IgD-negative memory B cell (primary cell): ENCODE measurements at regions not wholly inside any gene's neighbourhood (a gene's known extent, or its start where the extent isn't known, plus 50 kb on each side); places are given as distances from the start of the nearest gene placed in this dataset.
A peak's percentile ranks its signal among the peaks of the same experiment; 100 is the strongest.
"Not testable (repeated sequence)": the region's sequence is repeated elsewhere in the genome, so short reads cannot be mapped to it uniquely, and the experiment has no call there.

Experiments used
- H3K27ac Mint-ChIP-seq, 3 donors: one replicate each; pipeline ENCODE4 v1.8.0; 2020 to 2022; ENCODE audit warnings: mild to moderate bottlenecking in 3 of 3, mixed read lengths in 3 of 3, moderate library complexity in 1 of 3
- H3K27me3 Mint-ChIP-seq: one replicate; pipeline ENCODE4 v1.8.0; 2021; ENCODE audit warnings: mixed read lengths
- H3K36me3 Mint-ChIP-seq: one replicate; pipeline ENCODE4 v1.8.0; 2020; ENCODE audit warnings: mild to moderate bottlenecking, mixed read lengths
- H3K4me1 Mint-ChIP-seq, 3 donors: one replicate each; pipeline ENCODE4 v1.8.0; 2020 to 2022; ENCODE audit warnings: mixed read lengths in 3 of 3, mild to moderate bottlenecking in 1 of 3
- H3K4me3 Mint-ChIP-seq, 4 donors: one replicate each; pipeline ENCODE4 v1.8.0; 2020 to 2022; ENCODE audit warnings: mild to moderate bottlenecking in 4 of 4, mixed read lengths in 4 of 4, moderate library complexity in 3 of 4
- H3K9me3 Mint-ChIP-seq, 3 donors: one replicate each; pipeline ENCODE4 v1.8.0; 2020 to 2021; ENCODE audit warnings: mixed read lengths in 3 of 3, mild to moderate bottlenecking in 1 of 3

DNA sequence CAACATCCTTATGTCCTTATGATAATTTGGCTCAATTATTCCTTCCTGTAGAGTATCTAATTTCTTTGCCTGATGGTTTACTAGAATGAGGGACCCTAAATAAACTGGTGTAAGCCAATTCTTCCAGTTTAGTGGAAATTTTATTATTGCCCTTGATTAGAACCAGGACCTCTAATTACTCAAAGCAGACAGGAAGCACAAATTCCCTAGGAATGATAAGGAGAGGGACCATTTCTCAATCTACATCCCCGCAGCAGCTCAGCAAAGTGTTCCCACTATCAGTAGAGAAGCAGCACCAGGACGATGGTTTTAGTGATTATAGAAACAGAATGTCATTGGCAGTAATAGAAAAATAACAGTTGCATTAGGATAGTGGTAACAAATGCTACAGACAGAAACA is 97.1 kb downstream of the PLPPR4 start:
- no peaks in the 10 kb centered on the region for H3K4me1 Mint-ChIP-seq
- no peaks in the 10 kb centered on the region for H3K9me3 Mint-ChIP-seq
- H3K27ac Mint-ChIP-seq, result no peak overlapping the region
- no peak overlapping the region for H3K4me3 Mint-ChIP-seq
- no peaks in the 10 kb centered on the region for H3K36me3 Mint-ChIP-seq
- no peaks in the 10 kb centered on the region for H3K27me3 Mint-ChIP-seq

DNA sequence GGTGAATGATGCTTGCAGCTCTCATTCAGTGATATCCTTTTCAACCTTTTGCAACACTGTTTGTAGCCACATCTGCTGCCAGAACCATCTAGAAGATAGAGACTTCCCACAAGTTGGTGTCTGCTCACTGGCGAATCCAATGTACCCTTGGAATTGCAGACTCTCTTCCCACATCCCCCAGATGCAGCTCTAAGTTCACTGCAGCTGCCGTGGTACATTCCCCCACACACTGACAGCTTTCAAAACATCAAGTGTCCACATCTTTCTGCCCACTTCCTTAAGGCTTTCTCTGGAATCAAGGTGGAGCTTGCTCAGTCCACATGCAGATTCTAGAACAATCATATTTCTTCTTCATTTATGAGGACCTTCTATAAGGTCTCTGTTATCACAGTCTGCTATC is 99.2 kb downstream of the PLPPR4 start:
- H3K4me1 Mint-ChIP-seq, result no peaks in the 10 kb centered on the region
- H3K4me3 Mint-ChIP-seq, result no peak overlapping the region
- no peaks in the 10 kb centered on the region for H3K9me3 Mint-ChIP-seq
- H3K36me3 Mint-ChIP-seq, result no peaks in the 10 kb centered on the region
- no peak overlapping the region for H3K27ac Mint-ChIP-seq
- no peaks in the 10 kb centered on the region for H3K27me3 Mint-ChIP-seq

DNA sequence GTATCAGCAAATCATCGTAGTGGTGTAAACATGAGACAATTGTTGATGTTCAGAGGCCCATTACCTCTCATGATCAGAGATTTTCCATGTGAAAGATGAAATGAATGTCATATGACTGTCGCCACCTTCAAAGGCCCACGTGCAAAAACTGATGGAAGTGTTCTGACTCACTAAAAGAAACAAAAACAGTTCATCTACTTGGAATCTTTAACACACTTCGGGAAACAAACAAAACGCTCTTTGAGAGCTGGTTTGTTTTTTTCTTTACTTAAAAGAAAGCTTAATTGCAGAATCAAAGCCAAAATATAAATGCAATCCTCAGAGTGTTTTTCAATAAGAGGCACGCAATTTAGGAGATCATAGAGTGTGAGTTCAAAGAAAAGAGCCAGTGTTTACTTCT is 100.8 kb downstream of the PLPPR4 start:
- Mint-ChIP-seq H3K36me3 (no peaks in the 10 kb centered on the region), H3K27ac (no peak overlapping the region), H3K27me3 (no peaks in the 10 kb centered on the region), H3K4me3 (no peak overlapping the region), H3K9me3 (no peaks in the 10 kb centered on the region), H3K4me1 (no peaks in the 10 kb centered on the region)

DNA sequence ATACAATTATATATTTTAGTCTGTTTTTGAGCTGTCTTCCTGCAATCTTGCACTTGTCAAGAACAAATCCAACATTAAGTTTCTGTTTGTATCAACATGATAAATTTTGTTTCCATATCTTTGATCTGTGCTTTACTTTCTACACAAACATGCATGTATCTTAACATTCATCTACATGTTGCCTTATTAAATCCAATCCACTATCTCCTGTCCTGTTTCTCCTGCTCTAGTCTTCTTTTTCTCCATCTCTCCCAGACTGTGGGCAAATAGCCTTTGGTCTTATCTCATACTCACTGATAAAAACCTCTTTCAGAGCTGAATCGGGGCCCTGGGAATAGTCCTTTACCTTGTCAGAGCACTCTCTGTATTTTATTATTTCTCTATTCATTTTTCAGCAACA is 101.3 kb downstream of the PLPPR4 start:
- Mint-ChIP-seq H3K9me3 (no peaks in the 10 kb centered on the region), H3K27me3 (no peaks in the 10 kb centered on the region), H3K27ac (no peak overlapping the region), H3K4me3 (no peak overlapping the region), H3K4me1 (no peaks in the 10 kb centered on the region), H3K36me3 (no peaks in the 10 kb centered on the region)

DNA sequence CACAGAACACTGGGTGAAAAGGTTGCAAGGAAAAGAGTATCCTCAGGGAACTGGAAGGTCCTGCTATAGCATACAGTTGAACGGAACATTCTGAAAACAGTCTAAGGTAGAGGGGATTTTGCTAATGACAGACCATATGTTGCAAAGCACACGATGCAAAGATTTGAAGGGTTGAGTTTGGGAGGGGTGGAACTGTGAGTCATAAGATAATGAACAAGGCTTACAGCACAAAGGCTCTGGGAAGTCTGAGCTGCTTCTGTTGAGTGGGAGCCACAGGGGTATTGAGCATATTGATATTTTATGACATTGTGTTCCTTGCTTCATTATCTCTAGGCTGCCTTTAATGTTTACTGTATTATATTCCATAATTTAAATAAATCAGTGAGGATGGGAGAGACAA is 104.9 kb downstream of the PLPPR4 start:
- H3K27me3 Mint-ChIP-seq, result peaks cover 2% of the 10 kb centered on the region
- H3K27ac Mint-ChIP-seq, result no peak overlapping the region
- H3K9me3 Mint-ChIP-seq, result no peaks in the 10 kb centered on the region
- no peaks in the 10 kb centered on the region for H3K36me3 Mint-ChIP-seq
- H3K4me3 Mint-ChIP-seq, result no peak overlapping the region
- no peaks in the 10 kb centered on the region for H3K4me1 Mint-ChIP-seq

DNA sequence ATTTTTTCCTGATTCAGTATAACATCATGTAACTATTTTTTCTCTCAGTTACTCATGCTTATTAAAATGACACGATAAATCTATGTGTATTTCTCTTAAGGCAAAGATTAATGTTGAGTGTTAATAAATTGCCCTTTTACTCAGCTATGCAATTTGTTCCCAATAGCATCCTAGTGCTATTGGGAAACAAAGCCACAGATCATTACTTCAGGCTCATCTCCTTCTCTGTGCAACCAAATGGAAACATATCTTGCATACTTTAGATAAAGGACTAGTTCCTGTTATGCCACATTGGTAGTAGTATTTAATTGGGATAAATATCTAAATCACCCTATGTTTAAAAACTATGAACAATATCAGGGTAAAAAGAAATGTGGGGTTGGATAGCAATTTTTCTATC is 106.2 kb downstream of the PLPPR4 start:
- no peak overlapping the region for H3K27ac Mint-ChIP-seq
- H3K9me3 Mint-ChIP-seq, result no peaks in the 10 kb centered on the region
- H3K4me3 Mint-ChIP-seq, result no peak overlapping the region
- no peaks in the 10 kb centered on the region for H3K4me1 Mint-ChIP-seq
- peaks cover 3% of the 10 kb centered on the region for H3K27me3 Mint-ChIP-seq
- no peaks in the 10 kb centered on the region for H3K36me3 Mint-ChIP-seq

DNA sequence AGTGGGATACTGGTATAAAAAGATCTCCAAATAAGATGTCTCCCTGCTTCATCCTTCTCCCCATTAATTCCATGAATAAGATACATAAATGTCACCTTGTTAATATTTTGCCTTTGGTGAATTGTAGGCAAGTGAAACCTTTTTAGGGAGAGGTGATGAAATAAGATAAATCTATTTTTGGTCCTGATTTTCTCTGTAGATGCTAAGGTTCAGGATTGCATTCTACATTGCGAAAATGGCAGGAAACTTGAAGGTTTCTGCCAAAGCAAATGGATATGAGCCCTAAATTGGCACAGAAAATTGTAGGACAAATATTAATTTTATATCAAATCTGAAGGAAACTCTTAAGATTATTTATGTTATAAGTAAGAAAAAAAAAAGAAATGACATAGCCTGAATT is 107.1 kb downstream of the PLPPR4 start:
- peaks cover 3% of the 10 kb centered on the region for H3K27me3 Mint-ChIP-seq
- no peak overlapping the region for H3K4me3 Mint-ChIP-seq
- H3K4me1 Mint-ChIP-seq, result no peaks in the 10 kb centered on the region
- H3K36me3 Mint-ChIP-seq, result no peaks in the 10 kb centered on the region
- no peaks in the 10 kb centered on the region for H3K9me3 Mint-ChIP-seq
- H3K27ac Mint-ChIP-seq, result no peak overlapping the region

DNA sequence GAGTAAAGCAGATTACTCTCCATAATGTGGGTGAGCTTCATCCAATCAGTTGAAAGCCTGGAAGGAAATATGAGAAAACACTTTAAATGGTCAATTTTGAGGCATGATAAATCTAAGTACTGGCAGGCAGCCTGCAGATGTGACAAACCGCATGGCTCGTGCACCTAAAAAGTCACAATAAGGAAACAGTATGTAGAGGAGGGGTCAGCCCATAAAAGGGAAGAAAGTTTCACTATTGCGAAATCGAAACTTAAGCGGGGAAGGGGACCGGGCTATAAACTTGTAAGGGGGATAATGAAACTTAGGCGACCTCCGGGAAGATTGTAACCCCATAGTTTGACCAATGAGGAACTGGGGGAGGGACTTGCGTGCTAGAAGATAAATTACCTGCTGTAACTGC is 109.8 kb downstream of the PLPPR4 start:
- Mint-ChIP-seq H3K27ac (no peak overlapping the region), H3K4me1 (no peaks in the 10 kb centered on the region), H3K36me3 (no peaks in the 10 kb centered on the region), H3K4me3 (peak overlapping the region in 1 of 4 donors; percentile 51), H3K9me3 (peaks cover 0 to under 1% (median 0%) of the 10 kb centered on the region in 3 donors), H3K27me3 (peaks cover 3% of the 10 kb centered on the region)

DNA sequence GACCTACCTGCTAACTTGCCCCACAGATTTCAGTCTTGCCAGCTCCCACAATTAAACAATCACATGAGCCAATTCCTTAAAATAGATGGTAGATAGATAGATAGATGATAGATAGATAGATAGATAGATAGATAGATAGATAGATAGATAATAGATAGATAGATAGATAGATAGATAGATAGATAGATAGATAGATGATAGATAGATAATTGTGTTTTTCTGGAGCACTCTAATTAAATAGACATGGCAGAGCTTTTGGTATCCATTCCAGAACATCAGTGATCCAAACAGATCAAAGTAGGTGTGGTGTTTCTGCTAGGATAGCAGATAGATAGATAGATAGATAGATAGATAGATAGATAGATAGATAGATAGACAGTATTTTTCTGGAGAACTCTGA is 110.4 kb downstream of the PLPPR4 start:
- H3K4me3 Mint-ChIP-seq, H3K36me3 Mint-ChIP-seq, H3K27ac Mint-ChIP-seq, H3K4me1 Mint-ChIP-seq, H3K9me3 Mint-ChIP-seq, H3K27me3 Mint-ChIP-seq: not testable (repeated sequence)

DNA sequence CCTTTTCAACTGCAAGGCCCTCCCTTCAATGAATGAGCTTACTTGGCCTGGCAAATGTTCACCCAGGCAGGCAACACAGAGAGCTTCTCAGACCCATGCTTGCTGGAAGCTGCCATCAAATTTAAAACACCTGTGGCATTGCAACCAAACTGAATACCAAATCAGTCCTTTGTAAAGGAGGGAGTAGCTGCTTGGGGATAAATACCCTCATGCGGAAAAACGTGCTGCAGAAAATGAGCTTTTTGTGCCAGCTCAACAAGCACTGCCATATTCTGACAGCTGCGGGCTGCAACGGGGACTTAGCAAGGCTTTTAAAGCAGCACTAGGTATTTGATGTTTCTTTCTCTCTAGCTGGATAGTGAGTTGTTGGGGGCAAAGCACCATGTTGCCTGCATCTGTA is 119.7 kb downstream of the PLPPR4 start:
- H3K4me1 Mint-ChIP-seq, result no peaks in the 10 kb centered on the region
- H3K9me3 Mint-ChIP-seq, result peaks cover 0 to 3% (median 0%) of the 10 kb centered on the region in 3 donors
- no peak overlapping the region for H3K4me3 Mint-ChIP-seq
- no peaks in the 10 kb centered on the region for H3K27me3 Mint-ChIP-seq
- no peaks in the 10 kb centered on the region for H3K36me3 Mint-ChIP-seq
- H3K27ac Mint-ChIP-seq, result no peak overlapping the region

DNA sequence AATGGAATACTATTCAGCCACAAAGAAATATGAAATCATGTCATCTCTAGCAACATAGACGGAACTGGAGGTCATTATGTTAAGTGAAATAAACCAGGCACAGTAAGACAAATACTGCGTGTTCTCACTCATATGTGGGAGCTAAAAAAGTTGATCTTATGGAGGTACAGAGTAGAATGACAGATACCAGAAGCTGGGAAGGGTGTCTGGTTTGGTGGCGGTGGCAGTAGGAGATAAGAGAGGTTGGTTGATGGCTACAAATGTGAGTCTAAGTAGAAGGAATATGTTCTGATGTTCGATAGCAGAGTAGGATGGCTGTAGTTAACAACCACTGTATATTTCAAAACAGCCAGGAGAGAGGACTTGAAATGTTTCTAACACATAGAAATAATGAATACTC is 121.6 kb downstream of the PLPPR4 start:
- no peaks in the 10 kb centered on the region for H3K9me3 Mint-ChIP-seq
- no peaks in the 10 kb centered on the region for H3K27me3 Mint-ChIP-seq
- no peaks in the 10 kb centered on the region for H3K4me1 Mint-ChIP-seq
- no peak overlapping the region for H3K4me3 Mint-ChIP-seq
- H3K36me3 Mint-ChIP-seq, result no peaks in the 10 kb centered on the region
- H3K27ac Mint-ChIP-seq, result no peak overlapping the region

DNA sequence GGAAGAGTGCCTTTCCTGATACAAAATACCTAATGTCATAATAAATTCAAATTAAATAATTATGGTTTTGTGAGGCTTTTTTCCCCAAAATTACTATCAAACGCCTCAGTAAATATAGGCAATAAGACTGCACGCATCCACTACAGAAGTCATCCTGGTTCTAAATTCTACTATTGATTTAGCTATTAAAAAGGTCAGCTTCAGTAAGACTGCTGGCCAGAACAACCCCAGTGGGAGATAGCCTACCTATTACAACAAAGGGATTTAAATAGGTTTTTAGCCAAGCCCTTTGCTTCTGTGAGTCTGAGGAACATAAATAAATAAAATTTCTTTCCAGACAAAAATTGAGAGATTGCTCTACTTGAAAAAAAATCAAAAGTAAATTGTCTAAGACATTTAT is 132.1 kb downstream of the PLPPR4 start:
- no peak overlapping the region for H3K4me3 Mint-ChIP-seq
- no peaks in the 10 kb centered on the region for H3K36me3 Mint-ChIP-seq
- no peaks in the 10 kb centered on the region for H3K27me3 Mint-ChIP-seq
- H3K27ac Mint-ChIP-seq, result no peak overlapping the region
- no peaks in the 10 kb centered on the region for H3K9me3 Mint-ChIP-seq
- H3K4me1 Mint-ChIP-seq, result no peaks in the 10 kb centered on the region

DNA sequence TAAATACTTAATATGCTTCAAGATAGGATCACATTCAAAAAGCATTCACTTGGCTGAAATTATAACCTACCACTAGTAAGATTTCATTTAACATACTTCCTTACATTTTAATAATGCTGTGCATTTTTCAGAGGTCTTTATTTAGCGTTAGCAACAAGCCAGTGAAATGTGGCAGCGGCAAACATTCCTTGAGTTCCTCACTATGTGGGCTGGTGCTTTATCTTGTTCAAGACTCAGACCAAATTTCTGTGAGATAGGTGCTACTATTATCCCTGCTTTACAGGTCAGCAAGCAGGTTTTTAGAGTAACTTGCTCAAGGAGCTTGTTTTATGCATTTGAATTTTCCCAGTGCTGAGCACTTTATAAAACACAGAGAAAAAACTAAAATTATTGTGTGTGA is 132.7 kb downstream of the PLPPR4 start:
- Mint-ChIP-seq H3K27me3 (no peaks in the 10 kb centered on the region), H3K9me3 (peaks cover 0 to 3% (median 0%) of the 10 kb centered on the region in 3 donors), H3K27ac (no peak overlapping the region), H3K4me3 (no peak overlapping the region), H3K36me3 (no peaks in the 10 kb centered on the region), H3K4me1 (no peaks in the 10 kb centered on the region)

DNA sequence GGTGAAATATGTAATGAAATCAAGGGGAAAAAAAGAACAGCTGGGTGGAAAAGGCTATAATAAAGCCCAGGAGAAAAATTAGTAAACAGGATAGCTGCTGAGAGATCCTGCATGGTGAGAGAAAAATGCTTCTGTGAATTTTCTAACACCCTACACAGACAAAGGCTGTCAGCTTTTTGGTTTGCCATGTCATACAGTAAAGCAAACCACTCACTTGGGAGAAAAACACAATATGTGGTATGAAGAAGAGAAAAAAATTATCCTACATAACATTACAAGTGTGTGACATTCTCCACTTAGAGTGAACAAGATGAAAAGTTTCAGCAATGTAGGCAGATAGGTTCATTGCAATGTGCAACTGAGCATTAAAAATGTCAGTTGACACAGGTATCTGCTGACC is 133.6 kb downstream of the PLPPR4 start:
- Mint-ChIP-seq H3K4me1 (no peaks in the 10 kb centered on the region), H3K27ac (no peak overlapping the region), H3K36me3 (no peaks in the 10 kb centered on the region), H3K4me3 (no peak overlapping the region), H3K9me3 (peaks cover 0 to 3% (median 0%) of the 10 kb centered on the region in 3 donors), H3K27me3 (no peaks in the 10 kb centered on the region)

DNA sequence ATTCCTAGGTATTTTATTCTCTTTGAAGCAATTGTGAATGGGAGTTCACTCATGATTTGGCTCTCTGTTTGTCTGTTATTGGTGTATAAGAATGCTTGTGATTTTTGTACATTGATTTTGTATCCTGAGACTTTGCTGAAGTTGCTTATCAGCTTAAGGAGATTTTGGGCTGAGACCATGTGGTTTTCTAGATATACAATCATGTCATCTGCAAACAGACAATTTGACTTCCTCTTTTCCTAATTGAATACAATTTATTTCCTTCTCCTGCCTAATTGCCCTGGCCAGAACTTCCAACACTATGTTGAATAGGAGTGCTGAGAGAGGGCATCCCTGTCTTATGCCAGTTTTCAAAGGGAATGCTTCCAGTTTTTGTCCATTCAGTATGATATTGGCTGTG is 137.3 kb downstream of the PLPPR4 start:
- H3K4me1 Mint-ChIP-seq, H3K27me3 Mint-ChIP-seq, H3K9me3 Mint-ChIP-seq, H3K27ac Mint-ChIP-seq, H3K4me3 Mint-ChIP-seq, H3K36me3 Mint-ChIP-seq: not testable (repeated sequence)

DNA sequence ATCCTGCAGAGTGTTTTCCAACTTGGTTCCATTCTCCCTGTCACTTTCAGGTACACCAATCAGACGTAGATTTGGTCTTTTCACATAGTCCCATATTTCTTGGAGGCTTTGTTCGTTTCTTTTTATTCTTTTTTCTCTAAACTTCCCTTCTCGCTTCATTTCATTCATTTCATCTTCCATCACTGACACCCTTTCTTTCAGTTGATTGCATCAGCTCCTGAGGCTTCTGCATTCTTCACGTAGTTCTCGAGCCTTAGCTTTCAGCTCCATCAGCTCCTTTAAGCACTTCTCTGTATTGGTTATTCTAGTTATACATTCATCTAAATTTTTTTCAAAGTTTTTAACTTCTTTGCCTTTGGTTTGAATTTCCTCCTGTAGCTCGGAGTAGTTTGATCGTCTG is 140.1 kb downstream of the PLPPR4 start:
- not testable (repeated sequence) for H3K27me3 Mint-ChIP-seq, H3K9me3 Mint-ChIP-seq, H3K4me3 Mint-ChIP-seq, H3K4me1 Mint-ChIP-seq, H3K27ac Mint-ChIP-seq, H3K36me3 Mint-ChIP-seq

DNA sequence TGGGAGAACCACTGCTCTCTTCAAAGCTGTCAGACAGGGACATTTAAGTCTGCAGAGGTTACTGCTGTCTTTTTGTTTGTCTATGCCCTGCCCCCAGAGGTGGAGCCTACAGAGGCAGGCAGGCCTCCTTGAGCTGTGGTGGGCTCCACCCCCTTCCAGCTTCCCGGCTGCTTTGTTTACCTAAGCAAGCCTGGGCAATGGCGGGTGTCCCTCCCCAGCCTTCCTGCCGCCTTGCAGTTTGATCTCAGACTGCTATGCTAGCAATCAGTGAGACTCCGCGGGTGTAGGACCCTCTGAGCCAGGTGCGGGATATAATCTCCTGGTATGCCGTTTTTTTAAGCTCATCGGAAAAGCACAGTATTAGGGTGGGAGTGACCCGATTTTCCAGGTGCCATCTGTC is 141.0 kb downstream of the PLPPR4 start:
- H3K9me3 Mint-ChIP-seq, H3K4me1 Mint-ChIP-seq, H3K36me3 Mint-ChIP-seq, H3K4me3 Mint-ChIP-seq, H3K27ac Mint-ChIP-seq, H3K27me3 Mint-ChIP-seq: not testable (repeated sequence)
